ENCODE measurements at regions not wholly inside any gene's neighbourhood (a gene's known extent, or its start where the extent isn't known, plus 50 kb on each side); places are given as distances from the start of the nearest gene placed in this dataset.

- TF ChIP-seq POLR2A (IDR thresholded peaks at IDR 0.05; ENCODE audit: low read length) (no peak), GATA1 (IDR thresholded peaks at IDR 0.05; ENCODE audit: low read depth, low read length) (no peak)
Measured at GRCh38 chr9:20032413-20033006, 243.7 kb upstream of the SLC24A2 start.

All from erythroblast (primary cell).